Hepatocyte (in vitro differentiated cells): ENCODE measurements at regions not wholly inside any gene's neighbourhood (a gene's known extent, or its start where the extent isn't known, plus 50 kb on each side); places are given as distances from the start of the nearest gene placed in this dataset.

Experiments used
- EZH2 ChIP-seq: fragments of 200-600 bp; sonication (generic); IDR thresholded peaks from 2 replicates; pipeline ENCODE4 v1.6.1; 2016; ENCODE audit warnings: antibody characterized with exemption, mild to moderate bottlenecking, borderline replicate concordance
- EZH2phosphoT487 ChIP-seq: fragments of 200-600 bp; sonication (generic); IDR thresholded peaks from one replicate; pipeline ENCODE4 v1.6.1; 2018; ENCODE audit warnings: antibody characterized with exemption, mild to moderate bottlenecking, low read depth, moderate library complexity; ENCODE audit not compliant: unreplicated experiment, severe bottlenecking
- TF ChIP-seq, protein P1 (sequence below): fragments of 200-600 bp; sonication (generic); IDR thresholded peaks from 2 replicates; pipeline ENCODE4 v1.5.1; 2016; ENCODE audit warnings: antibody characterized with exemption, mild to moderate bottlenecking; ENCODE audit not compliant: poor library complexity

DNA sequence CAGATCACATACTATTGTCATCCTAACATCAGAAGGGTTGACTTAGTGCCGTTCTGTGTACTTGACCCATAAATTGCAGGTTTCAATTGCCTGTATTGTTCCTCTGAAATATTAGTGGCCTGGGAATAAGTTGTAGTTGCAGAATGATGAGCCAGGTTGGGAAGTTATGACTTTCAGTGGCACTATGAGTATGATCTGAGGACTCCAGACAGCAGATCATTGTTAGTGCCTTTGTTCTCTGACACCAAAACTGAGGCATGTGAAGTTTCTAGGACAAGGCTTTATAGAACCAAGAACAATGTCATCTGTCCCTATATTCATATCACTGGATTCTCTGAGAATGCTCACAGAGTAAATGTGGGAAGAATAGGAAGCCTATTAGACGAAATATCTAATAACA is 403.7 kb downstream of the STK39 start:
- TF ChIP-seq, protein P1, sequence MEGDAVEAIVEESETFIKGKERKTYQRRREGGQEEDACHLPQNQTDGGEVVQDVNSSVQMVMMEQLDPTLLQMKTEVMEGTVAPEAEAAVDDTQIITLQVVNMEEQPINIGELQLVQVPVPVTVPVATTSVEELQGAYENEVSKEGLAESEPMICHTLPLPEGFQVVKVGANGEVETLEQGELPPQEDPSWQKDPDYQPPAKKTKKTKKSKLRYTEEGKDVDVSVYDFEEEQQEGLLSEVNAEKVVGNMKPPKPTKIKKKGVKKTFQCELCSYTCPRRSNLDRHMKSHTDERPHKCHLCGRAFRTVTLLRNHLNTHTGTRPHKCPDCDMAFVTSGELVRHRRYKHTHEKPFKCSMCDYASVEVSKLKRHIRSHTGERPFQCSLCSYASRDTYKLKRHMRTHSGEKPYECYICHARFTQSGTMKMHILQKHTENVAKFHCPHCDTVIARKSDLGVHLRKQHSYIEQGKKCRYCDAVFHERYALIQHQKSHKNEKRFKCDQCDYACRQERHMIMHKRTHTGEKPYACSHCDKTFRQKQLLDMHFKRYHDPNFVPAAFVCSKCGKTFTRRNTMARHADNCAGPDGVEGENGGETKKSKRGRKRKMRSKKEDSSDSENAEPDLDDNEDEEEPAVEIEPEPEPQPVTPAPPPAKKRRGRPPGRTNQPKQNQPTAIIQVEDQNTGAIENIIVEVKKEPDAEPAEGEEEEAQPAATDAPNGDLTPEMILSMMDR = no peak
- no peak for TF ChIP-seq EZH2phosphoT487
- no peak for TF ChIP-seq EZH2
